Fibroblast of skin of abdomen (primary cell): ENCODE measurements at regions not wholly inside any gene's neighbourhood (a gene's known extent, or its start where the extent isn't known, plus 50 kb on each side); places are given as distances from the start of the nearest gene placed in this dataset.

Experiments used
- DNase-seq: peaks from one replicate; pipeline ENCODE4 v3.0.0-alpha.2; 2013

DNA sequence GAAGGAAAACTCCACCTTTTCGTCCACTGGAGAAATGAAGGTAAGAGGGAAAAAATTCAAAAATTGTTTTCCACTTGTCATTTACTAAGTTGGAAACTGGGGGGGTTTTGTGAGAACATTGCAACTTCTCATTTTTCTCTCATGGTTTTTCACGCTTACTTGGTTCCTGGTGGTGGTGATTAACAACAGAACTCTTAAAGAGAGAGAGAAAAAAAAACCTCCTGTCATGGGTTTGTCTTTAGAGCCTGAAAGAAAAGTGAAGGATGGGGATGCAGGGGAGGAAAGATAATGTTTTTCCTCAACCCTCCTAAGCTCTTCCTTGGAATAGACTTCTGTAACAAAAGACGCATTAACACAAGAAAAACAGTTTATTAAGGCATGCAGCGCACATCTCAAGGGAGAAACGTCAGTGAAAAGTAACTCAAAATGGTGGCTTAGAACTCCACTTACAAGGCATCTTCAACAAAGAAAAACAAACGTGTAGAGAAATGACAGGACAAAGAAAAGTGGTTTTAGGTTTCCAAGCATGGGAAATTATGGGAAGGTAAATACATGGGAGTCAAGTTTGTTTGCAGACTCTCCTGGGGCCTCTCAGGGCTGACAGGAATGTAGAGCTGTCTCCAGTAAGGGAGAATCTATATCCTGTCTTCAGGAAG, 81.9 kb upstream of the ATF7IP start:
- DNase-seq: no peak

DNA sequence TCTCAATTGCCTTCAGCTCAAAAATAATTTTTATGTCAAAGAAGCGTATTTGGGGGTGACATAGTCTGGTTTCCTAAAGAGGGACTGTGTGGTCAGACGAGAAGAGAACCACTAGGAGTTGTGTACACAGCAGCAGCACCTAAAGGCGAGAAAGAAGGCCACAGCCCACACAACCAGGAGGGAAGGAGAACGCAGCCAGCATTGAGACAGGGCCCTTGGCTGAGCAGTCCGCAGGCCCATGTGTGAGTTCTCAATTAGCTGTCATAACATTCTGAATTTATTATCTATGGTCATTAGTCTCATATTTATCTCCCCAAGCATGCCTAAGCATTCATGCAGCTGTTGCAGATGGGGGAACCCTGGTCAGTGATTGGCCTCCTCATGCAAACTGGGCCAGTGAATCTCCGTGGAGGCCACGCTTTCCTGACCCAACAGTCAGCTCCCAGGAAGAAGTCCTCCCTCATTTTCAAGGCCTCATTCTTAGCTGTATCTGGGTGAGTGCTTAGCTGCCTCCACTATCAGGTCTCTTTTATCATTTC, 81.2 kb upstream of the ATF7IP start:
- DNase-seq: no peak

DNA sequence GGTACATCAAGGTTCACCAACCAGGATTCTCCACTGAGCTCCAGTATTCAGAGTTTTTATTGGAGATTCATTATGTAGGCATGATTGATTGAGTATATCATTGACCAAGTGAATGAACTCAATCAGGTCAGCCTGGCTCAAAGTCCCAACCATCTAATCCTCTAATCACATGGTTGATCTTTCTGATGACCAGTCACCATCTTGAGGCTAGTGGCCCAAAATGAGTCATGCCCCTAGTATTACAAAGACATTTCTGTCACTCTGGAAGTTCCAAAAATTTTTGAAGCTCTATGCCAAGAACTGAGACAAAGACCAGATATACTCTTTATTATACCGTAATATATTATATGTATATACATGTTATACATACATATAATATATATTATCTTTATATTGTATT, 75.9 kb upstream of the ATF7IP start:
- no peak for DNase-seq

DNA sequence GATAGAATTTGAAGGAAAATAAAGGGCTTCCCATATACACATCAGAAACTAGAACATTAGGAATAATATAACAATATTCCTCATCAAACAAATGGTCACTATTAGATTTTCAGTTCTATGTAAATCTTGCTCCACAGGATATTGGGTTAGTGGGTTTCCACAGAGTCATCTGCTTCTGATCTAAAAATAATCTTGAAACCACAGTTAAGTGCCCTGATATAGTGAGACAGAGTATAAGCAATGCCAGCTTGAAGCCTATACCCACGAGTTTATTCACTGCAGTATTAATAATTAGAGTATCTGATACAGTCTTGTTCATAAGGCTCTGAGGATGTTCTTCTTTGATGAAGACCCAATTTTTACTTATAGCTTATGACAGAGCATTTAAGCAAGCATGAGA, 74.5 kb upstream of the ATF7IP start:
- no peak for DNase-seq

DNA sequence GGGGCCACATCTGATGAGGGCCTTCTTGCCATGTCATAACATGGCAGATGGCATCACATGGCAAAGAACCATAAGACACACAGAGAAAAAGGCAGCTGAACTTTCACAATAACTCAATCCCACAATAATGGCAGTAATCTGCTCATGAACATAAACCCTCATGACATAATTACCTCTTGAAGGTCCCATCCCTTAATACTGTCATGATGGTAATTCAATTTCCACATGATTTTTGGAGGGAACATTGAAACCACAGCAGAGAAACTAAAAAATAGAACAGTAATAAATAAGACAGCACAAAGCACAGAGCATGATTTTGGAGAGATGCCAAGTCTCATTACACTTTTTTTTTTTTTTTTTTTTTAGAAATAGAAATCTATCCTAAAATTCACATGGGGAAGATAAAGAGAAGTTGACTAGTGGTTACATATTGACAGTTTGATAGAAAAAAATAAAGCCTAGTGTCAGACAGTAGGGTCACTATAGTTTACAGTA, 61.8 kb upstream of the ATF7IP start:
- DNase-seq: no peak

DNA sequence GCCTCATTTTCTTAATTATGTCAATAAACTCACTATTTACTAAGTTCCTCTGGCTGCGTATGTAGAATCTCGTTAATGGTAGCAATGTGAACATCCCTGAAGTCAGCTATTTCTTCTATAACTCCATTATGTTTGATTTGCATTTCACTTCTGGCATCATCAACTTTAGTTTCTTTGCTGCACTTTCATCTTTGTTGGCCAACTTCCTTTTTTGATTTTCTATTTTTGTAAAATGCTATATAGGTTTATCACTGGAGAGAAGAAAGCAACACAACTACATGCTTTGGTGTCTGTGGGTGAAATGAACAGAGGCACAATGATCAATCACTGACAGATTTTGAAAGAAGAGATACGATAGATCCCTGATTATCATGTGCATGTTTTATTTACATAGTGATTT, 58.5 kb upstream of the ATF7IP start:
- no peak for DNase-seq

DNA sequence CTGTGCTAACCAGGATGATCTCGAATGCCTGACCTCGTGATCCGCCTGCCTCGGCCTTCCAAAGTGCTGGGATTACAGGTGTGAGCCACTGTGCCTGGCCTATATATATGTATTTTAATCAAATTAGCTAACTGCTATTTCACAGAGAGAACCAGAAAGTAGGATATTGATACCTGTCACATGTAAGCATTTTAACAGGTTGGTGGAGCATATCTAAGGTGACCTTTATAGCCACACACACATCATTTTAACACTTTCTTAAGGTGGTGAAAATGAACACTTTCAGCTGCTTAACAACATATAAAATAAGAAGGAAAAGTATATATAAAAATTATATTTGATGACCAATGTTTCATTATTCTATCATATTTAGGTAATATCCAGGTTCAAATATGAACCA, 57.0 kb upstream of the ATF7IP start:
- no peak for DNase-seq

DNA sequence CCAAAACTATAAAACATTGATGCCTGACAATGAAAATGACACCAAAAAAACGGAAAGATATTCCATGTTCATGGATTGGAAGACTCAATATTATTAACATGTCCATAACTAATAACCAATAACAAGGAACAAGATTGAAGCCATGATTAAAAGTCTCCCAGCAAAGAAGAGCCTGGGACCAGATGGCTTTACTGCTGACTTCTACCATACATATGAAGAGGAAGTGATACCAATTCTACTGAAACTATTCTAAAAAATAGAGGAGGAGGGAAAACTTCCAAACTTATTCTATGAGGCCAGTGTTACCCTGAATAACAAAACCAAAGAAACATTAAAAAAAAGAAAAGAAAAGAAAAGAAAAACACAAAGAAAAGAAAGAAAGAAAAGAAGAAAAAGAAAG, 54.6 kb upstream of the ATF7IP start:
- DNase-seq: no peak

DNA sequence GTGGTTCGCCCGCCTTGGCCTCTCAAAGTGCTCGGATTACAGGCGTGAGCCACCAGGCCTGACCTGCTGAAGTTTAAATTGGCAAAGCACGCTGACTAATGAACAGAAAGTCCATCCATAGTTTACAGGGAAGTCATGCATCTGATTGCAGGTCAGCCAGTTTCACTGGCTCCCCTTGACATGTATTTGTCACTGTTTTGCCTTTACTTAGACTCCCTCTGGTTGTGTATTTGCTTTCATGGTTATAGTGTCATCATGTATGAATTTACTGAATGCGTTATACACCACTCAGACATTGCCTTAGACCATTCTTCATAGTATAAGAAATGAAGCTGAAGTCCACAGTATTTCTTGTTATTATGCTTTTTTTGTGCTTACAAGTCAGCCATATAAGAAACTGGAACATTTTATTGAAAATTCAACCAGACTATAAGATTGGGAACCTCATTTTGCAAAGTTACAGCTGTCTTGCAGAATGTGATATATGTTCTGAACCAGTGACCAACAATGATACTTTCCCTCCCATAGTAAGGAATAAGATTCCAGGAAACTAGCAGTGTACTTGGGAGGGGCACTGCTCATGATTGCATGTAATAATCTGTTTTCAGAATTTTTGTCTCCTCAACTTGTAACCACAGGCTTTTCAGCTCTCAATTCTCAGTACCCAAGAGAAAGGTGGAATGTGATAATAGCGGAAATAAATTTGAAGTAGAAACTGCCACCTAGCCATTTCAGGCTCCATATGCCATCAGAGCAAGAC, 51.9 kb upstream of the ATF7IP start:
- DNase-seq: no peak

DNA sequence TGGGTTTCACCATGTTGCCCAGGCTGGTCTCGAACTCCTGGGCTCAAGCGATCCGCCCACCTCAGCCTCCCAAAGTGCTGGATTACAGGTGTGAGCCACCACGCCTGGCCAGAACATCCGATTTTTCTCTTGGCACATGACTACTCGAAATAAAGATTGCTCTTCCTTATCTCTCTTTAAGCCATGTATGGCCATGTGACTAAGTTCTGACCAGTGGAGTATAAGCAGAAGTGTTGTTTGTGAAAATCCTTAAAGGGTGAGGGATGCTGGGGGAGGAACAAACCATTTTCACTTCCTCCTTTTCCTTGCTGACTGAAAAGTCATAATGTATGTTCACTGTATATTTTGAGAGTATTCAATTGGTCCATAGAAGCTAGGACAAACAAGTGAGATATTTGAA, 50.7 kb upstream of the ATF7IP start:
- DNase-seq: no peak

DNA sequence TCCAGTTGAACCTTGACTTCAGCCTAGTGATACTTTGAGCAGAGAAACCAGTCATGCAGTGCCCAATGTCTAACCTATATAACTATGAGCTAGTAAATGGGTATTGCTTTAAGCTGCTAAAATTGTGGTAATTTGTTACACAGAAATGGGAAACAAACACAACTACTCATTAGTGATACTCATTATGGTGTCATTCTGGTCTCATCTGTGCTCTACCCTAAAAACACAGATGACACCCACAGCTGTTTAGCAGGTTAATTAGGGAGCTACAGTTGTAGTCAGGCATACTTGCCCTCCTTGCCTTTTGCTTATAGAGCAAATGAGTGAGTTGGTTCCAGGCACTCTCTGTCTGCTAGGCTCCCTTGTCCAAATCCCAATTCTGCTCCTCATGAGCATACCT, 50.0 kb upstream of the ATF7IP start:
- DNase-seq: no peak
